Stimulated activated CD4-positive, alpha-beta T cell treated with anti-CD3 and anti-CD28 coated beads, Interleukin-1b, Interleukin-23, amount 100 ng/mL, for 24 hours (primary cell): ENCODE measurements at regions not wholly inside any gene's neighbourhood (a gene's known extent, or its start where the extent isn't known, plus 50 kb on each side); places are given as distances from the start of the nearest gene placed in this dataset.
"Not testable (repeated sequence)": the region's sequence is repeated elsewhere in the genome, so short reads cannot be mapped to it uniquely, and the experiment has no call there.

ENCODE experiments used
- DNase-seq, 4 experiments: peaks; one replicate each; pipeline ENCODE4 v3.0.0-alpha.2; 2020; ENCODE audit warnings: low read depth in 4 of 4, low spot score in 1 of 4

GRCh38 chr14:37711831-37712475 lies 116.5 kb downstream of the TTC6 start:
- no peak for DNase-seq

GRCh38 chr14:37712476-37712860 lies 117.0 kb downstream of the TTC6 start:
- not testable (repeated sequence) for DNase-seq

- DNase-seq = no peak
Observed at GRCh38 chr14:37712976-37713431, 117.6 kb downstream of the TTC6 start.

GRCh38 chr14:37720131-37720530 lies 124.7 kb downstream of the TTC6 start:
- no peak for DNase-seq

- no peak for DNase-seq
Observed at GRCh38 chr14:37721976-37722659, 126.7 kb downstream of the TTC6 start.

GRCh38 chr14:37723515-37723914 lies 128.1 kb downstream of the TTC6 start:
- DNase-seq = no peak

- no peak for DNase-seq
Observed at GRCh38 chr14:37726708-37727107, 131.3 kb downstream of the TTC6 start.

- no peak for DNase-seq
Observed at GRCh38 chr14:37729218-37729617, 133.8 kb downstream of the TTC6 start.

GRCh38 chr14:37731094-37731493 lies 135.7 kb downstream of the TTC6 start:
- no peak for DNase-seq

GRCh38 chr14:37745657-37746056 lies 150.2 kb downstream of the TTC6 start:
- no peak for DNase-seq

GRCh38 chr14:37746140-37746832 lies 150.9 kb downstream of the TTC6 start:
- DNase-seq = no peak

- no peak for DNase-seq
Observed at GRCh38 chr14:37753459-37753858, 158.0 kb downstream of the TTC6 start.

GRCh38 chr14:37760275-37760674 lies 164.8 kb downstream of the TTC6 start:
- not testable (repeated sequence) for DNase-seq

- DNase-seq = no peak
Observed at GRCh38 chr14:37763266-37763665, 167.8 kb downstream of the TTC6 start.

- not testable (repeated sequence) for DNase-seq
Observed at GRCh38 chr14:37772283-37772682, 176.9 kb downstream of the TTC6 start.

- no peak for DNase-seq
Observed at GRCh38 chr14:37776791-37777499, 181.5 kb downstream of the TTC6 start.

GRCh38 chr14:37778135-37778943 lies 182.9 kb downstream of the TTC6 start:
- no peak for DNase-seq

GRCh38 chr14:37779480-37779879 lies 184.1 kb downstream of the TTC6 start:
- DNase-seq = no peak

- not testable (repeated sequence) for DNase-seq
Observed at GRCh38 chr14:37780731-37781130, 185.3 kb downstream of the TTC6 start.

- not testable (repeated sequence) for DNase-seq
Observed at GRCh38 chr14:37784203-37784826, 188.9 kb downstream of the TTC6 start.
